NCI-H187 (cell line): ENCODE measurements at regions not wholly inside any gene's neighbourhood (a gene's known extent, or its start where the extent isn't known, plus 50 kb on each side); places are given as distances from the start of the nearest gene placed in this dataset.
"Not testable (repeated sequence)": the region's sequence is repeated elsewhere in the genome, so short reads cannot be mapped to it uniquely, and the experiment has no call there.

Source experiments
- DNase-seq, 2 experiments: peaks; one replicate each; lab custom pipeline; 2025; lab: John Stamatoyannopoulos, UW

GRCh38 chr10:9209105-9209798, 1154.8 kb downstream of the GATA3 start:
- peak in 1 of 2 experiments; percentile 6 for DNase-seq

- DNase-seq: no peak
Observed at GRCh38 chr10:9211228-9211627, 1156.7 kb downstream of the GATA3 start.

GRCh38 chr10:9214618-9215017, 1160.1 kb downstream of the GATA3 start:
- DNase-seq: no peak

DNA sequence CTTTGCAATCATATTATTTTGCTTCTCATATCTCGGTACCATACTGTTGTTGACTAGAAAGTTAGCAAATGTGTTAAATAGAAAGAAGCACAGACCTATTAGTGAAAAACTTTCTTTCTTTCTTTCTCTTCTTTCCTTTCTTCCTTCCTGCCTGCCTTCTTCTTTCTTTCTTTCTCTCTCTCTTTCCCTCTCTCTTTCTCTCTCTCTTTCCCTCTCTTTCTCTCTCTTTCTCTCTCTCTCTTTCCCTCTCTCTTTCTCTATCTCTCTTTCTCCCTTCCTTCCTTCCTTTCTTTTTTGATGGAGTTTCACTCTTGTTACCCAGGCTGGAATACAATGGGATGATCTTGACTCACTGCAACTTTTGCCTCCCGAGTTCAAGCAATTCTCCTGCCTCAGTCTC, 1160.6 kb downstream of the GATA3 start:
- no peak for DNase-seq

DNA sequence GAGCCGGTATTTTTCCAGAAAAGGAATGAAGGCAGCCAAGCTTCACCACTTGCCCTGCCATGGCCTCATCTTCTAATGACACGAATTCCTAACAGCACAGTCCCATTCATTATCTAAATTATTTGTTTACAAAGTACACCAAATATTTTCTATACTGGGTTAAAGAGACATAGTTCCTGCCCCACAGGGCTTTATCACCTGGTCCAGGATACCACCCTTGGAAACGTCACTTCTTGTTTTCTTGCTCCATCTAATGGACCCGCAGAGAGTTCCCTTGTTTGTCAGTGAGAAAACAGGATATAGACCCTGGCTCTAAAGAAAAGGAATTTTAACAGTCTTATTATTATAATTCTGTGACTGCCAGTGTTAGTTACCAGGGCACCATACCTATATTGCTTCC, 1165.4 kb downstream of the GATA3 start:
- DNase-seq: no peak

DNA sequence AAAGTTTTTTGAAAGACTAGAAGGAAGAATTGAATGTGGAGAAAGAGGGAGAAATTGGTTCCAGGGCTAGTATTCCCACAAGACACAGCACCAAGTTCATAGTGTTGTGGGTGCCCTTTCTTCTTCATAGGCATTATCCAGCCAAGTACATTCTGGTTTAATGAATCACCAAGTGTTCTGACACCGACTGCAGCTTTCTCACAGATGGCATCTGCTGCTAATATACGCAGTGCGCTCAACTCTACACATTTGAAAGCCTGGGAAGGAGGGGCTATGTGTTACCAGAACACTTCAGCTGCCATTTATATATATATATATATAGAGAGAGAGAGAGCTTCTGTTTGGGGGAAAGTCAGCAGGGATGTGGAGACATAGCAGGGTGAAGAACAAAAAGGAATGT, 1168.4 kb downstream of the GATA3 start:
- DNase-seq: no peak

GRCh38 chr10:9227679-9228365, 1173.3 kb downstream of the GATA3 start:
- DNase-seq: no peak

DNA sequence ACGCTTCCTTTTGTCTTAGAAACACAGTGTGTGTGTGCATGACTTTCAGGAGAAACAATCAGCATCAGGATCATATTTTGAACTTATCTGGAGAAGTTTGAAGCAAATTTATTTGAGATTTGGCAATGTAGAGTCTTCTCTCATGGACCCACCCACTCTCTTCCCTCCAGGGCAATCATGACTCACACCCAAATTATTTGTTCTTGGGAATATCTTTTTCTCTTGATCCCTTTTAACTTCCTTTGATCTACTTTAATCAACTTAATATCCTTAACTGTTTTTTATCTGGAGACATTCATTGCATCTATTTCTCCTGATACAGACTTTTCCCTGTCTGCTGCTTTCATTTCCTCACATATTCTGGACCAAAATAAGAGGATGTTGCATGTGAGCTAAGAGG, 1174.3 kb downstream of the GATA3 start:
- DNase-seq: no peak

DNA sequence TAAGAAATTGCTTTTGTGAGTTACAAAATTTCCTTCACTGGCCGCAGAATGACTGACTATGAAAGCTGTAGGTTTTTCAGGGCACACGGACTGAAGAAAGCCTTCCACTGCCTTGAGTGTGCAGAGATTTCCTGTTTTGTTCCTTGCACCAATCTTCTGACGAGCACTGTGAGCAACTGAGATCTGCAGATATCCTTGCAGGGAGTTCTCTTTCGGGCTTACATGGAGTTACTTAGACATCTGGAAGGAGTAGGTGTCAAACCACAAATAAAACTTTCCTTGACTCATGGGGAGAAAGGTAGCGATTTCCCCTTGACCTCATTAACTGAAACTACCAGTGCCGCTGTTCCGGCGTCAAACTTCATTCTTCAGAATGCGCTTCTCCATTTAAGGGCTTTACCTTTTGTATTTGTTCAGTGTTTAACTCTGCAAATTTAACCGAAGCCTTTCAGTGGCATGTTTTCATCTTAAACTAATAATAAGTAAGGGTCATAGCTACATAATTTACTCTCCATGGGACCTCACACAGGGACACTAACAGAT, 1175.3 kb downstream of the GATA3 start:
- no peak for DNase-seq

DNA sequence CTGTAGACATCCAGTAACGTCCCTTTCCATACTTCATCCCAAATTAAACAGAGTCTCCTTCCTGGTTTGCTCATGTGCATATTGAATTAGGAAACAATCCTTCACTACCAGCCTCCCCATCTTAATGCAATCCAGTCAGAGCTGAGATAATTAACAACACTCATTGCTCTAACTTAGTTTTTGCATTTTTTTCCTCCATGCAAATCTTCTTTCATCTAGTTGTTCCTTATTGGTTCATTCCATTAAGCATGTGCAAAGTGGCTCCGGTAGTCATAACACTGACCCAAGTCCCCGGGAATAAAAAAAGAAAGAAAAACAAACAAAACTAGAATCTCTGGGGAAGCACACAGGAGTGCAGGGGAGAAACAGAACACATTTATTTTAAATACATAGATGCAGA, 1176.1 kb downstream of the GATA3 start:
- DNase-seq: no peak

- no peak for DNase-seq
Observed at GRCh38 chr10:9234191-9234590, 1179.7 kb downstream of the GATA3 start.

DNA sequence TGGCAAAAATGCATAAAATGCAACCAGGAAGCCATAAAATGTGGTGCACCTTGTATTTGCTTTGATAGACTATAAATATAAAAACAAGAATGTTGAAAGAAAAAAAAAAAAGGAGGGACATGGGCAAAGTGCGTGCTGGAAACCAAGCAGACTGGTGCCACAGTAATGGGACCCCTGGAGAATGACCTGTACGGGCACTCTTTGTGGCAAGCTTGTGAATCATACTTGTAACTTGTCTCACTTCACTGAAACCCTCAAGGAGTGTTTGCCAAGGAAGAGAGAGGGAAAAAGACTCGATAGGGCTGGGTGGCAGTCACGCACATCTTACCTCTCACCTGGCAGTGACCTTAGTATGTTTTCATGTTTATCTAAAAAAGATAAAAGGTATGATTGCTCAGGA, 1183.6 kb downstream of the GATA3 start:
- DNase-seq: no peak

- no peak for DNase-seq
Observed at GRCh38 chr10:9239298-9239697, 1184.8 kb downstream of the GATA3 start.

DNA sequence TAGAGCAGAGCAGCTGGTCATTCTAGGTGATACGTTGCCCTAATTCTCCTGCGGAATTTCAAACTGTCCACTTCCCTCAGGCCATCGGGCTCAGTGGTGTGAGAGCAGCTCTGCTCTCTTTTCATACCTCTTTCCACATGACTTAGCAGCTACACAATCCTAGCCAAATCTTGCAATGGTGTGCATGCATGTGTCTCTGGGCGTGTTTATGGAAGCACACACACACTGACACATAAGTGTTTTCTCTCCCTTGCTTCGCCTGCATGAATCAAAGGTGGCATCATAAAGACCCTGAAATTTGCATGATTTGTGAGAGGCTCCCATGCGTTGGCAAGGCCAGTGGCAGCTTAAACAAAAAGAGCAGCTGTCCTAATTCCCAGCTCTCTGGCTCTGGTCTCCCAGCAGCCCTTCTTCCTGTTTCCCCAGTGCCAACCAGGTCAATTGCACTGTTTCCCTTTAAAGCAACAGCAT, 1189.5 kb downstream of the GATA3 start:
- no peak for DNase-seq

DNA sequence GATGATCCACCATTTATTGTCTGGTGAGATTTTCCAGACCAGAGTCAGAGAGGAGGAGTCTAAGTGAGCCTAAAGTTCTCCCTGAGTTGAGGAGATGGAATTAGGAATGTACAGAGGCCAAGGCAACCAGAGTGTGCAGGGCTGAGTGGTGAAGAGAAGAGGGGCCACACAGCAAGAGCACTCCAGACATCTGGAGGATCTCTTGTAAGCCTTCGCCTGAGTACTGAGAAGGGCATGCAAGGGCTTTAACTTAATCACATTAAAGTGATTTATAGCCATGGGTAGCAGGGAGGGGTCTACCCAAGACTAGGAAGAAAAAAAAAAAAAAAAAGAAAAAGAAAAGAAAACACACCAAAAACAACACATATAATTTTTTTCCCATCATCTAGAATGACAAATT, 1190.4 kb downstream of the GATA3 start:
- DNase-seq: no peak

DNA sequence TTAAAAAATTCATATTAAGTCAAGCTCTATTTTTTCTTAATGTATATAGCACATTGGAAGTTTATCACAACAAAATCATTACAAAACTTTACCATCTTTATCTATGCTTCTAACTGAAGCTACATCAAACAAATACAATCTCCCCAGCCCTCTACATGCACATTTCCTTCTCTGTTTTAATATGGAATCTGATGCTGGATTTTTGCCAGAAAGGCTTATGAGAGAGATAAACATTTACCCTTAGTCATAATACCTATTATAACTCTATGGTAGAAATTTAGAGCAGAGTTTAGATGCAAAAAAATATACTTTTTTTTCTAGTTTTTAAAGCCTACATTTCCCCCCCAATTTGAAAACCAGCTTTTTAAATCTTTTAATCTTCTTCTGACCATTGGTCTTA, 1198.6 kb downstream of the GATA3 start:
- DNase-seq: no peak

DNA sequence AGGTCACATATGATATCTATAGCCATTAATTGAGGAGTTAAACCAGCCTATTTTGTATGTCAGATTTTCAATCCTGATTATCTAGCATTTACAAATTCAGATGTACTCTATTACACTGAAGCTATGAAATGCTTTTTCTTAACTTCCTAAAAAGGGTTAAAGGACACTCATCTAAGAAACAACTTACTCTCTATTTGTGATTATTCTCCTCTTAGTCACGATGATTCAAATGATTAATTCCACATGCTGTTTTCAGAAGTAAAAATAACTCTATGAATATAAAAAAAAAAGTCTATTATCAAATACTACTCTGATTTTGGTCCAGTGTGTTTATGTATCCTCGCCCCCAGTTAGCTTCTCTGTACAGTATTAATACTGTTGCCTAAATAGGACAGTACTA, 1199.9 kb downstream of the GATA3 start:
- no peak for DNase-seq

GRCh38 chr10:9260690-9261089, 1206.2 kb downstream of the GATA3 start:
- no peak for DNase-seq

GRCh38 chr10:9262770-9263169, 1208.3 kb downstream of the GATA3 start:
- no peak for DNase-seq

DNA sequence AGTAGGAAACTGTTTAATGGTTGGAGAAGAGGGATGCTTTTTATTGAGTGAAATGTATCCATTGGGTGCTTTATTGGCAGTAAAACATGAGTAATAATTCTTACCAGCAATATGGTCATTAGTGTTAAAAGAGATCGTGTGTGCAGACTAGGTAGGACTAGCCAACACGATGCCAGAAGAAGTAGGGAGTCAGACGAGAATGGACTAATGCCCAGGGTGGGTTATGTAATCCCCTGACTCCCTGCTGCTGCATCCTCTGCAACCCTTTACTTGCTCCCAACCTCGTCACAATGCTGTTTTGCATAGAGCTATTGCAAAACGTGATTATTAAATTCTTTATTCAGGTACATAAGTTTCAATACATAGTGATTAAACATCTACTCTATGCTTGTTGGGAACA, 1213.7 kb downstream of the GATA3 start:
- no peak for DNase-seq

GRCh38 chr10:9273126-9273833, 1218.8 kb downstream of the GATA3 start:
- DNase-seq: not testable (repeated sequence)

GRCh38 chr10:9274206-9274755, 1219.8 kb downstream of the GATA3 start:
- DNase-seq: no peak

DNA sequence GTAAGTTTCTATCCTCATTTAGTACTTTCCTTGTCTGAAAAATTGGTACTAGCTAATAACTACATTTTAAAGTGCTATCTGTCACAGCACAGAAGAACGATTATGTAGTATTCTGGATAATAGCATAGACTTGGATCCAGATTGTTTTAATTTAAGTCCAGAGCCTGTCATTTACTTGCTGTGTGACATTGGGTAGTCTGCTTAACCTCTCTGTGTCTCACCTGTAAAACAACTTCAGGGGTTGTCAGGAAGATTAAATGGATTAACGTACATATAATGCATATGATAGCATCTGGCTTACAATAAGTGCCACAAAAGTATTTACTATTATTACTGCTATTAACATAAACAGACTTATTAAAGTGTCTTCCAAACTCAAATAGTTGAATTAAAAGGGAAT, 1221.4 kb downstream of the GATA3 start:
- no peak for DNase-seq
